IPS DF 6.9 (cell line): ENCODE measurements at regions not wholly inside any gene's neighbourhood (a gene's known extent, or its start where the extent isn't known, plus 50 kb on each side); places are given as distances from the start of the nearest gene placed in this dataset.

Experiments
- DNase-seq: peaks from one replicate; pipeline ENCODE4 v3.0.0-alpha.2; 2013; ENCODE audit warnings: low read depth, low spot score
- H3K27ac ChIP-seq: one replicate; pipeline ENCODE4 v1.5.1; 2013; ENCODE audit warnings: low read length, control low read depth
- H3K27me3 ChIP-seq: 2 replicates; pipeline ENCODE4 v1.6.1; 2013; ENCODE audit warnings: mild to moderate bottlenecking, low read length; ENCODE audit not compliant: control insufficient read depth, insufficient read depth
- H3K36me3 ChIP-seq: 2 replicates; pipeline ENCODE4 v1.6.1; 2013; ENCODE audit warnings: low read length; ENCODE audit not compliant: control insufficient read depth, insufficient read depth
- H3K4me1 ChIP-seq: 2 replicates; pipeline ENCODE4 v1.6.1; 2013; ENCODE audit warnings: low read length; ENCODE audit not compliant: control insufficient read depth, insufficient read depth
- H3K4me3 ChIP-seq: 2 replicates; pipeline ENCODE4 v1.5.1; 2013; ENCODE audit warnings: mild to moderate bottlenecking, low read length
- H3K9me3 ChIP-seq: 2 replicates; pipeline ENCODE4 v1.6.1; 2013; ENCODE audit warnings: low read length, inconsistent platforms; ENCODE audit not compliant: control insufficient read depth, insufficient read depth
- WGBS: extraction: QIAGEN DNeasy Blood & Tissue Kit; methylation state at CpG from one replicate; pipeline ENCODE4 v1.1.7; 2013; ENCODE audit warnings: mixed read lengths, missing lambda C conversion rate; ENCODE audit not compliant: insufficient read length, insufficient coverage; 5-methylcytosine and 5-hydroxymethylcytosine counted together

DNA sequence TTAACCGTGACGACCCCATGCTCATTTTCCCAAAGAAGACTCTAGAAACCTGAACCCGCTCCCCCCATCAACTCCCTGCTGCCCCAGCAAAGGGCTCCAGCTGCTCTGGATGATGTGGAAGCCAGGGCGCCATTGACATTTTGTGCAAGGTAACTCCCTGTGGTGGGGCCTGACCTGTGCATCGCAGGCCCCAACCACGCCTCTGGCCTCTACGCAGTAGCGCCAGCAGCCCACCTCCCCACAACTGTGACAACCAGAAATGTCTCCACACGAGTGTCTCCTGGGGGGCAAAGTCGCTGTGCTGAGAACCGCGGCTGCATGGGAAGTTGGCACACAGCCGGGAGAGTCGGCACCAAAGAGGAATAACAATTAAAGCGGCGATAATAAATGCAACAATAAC lies 86.9 kb upstream of the PRR5 start:
- Histone ChIP-seq H3K36me3 (no peaks in the 10 kb centered on the region), H3K27me3 (no peaks in the 10 kb centered on the region), H3K4me1 (peaks cover 2% of the 10 kb centered on the region), H3K4me3 (no peak overlapping the region), H3K27ac (no peak overlapping the region), H3K9me3 (no peaks in the 10 kb centered on the region; the same call in 1 of the 2 replicates)
- WGBS = no CpG with 5 or more reads among the region's 16 CpGs
- no peak for DNase-seq

DNA sequence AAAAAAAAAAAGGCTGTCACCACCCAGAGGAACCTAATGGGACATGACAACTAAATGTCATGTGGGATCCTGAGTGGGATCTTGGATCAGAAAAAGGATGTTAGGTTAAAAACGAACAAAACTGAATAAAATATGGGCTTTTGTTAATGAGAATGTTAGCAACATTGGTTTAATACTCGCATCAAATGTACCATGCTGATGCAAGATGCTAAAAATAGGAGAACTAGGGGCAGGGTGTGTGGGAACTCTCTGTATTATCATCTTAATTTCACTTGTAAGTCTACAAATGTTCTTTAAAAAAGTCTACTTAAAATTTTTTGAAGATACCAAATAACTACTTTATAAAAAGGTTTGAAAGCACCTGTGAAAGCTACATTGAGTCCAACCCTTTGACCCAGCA lies 88.8 kb upstream of the PRR5 start:
- no CpG with 5 or more reads among the region's 2 CpGs for WGBS
- Histone ChIP-seq H3K36me3 (no peaks in the 10 kb centered on the region), H3K27ac (no peak overlapping the region), H3K4me1 (peaks cover 2% of the 10 kb centered on the region; the same call in 1 of the 2 replicates), H3K9me3 (no peaks in the 10 kb centered on the region; the same call in 1 of the 2 replicates), H3K4me3 (no peak overlapping the region), H3K27me3 (no peaks in the 10 kb centered on the region)
- DNase-seq = no peak

DNA sequence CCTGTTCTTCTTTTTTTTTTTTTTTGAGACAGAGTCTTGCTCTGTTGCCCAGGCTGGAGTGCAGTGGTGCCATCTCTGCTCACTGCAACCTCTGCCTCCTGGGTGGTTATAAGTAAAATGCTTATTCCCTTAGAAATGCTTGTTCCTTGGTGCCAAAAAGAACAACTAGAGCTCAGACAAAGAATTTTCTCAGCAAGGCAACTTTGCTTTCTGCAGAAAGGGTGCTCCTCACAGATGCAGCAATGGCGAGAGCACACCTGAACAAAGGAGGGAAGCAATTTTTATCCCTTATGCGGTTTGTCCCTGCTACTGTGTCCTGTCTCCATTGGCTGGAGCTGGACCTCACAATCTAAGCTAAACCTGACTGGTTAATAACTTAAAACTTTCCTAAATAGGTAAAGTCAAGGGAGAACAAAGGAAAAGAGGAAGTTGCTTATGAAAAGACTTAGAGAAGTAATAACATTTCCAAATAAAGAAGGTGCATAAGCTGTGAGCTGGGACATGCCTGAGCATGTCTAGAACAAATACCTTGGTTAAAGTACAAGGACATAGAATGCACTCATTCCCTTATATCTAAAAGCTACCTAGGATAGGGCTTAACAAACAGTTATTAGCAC lies 90.0 kb upstream of the PRR5 start:
- Histone ChIP-seq H3K27ac (no peak overlapping the region), H3K4me1 (peaks cover 2% of the 10 kb centered on the region; the same call in 1 of the 2 replicates), H3K36me3 (no peaks in the 10 kb centered on the region), H3K9me3 (no peaks in the 10 kb centered on the region; the same call in 1 of the 2 replicates), H3K4me3 (no peak overlapping the region), H3K27me3 (no peaks in the 10 kb centered on the region)
- no peak for DNase-seq
- WGBS = no CpG with 5 or more reads among the region's 2 CpGs

DNA sequence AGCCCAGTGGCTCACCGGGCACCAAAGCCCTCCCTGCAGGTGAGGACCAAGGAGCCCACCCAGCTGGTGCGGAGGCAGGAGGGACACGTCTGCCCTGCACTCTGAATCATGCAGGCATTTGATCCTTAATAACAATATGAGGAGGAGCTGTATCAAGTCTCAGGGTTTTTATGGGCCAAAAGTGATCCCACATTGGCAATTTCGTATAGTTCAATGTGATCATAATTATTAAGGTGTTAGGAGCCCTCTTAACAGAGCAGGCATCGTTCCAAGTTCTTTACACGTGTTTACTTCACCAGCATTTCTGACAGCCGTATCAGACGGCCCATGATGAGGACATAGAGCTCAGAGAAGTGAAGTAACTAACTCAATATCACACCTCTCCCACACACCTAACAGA lies 91.9 kb upstream of the PRR5 start:
- Histone ChIP-seq H3K27ac (no peak overlapping the region), H3K9me3 (no peaks in the 10 kb centered on the region; the same call in 1 of the 2 replicates)
- DNase-seq = no peak

DNA sequence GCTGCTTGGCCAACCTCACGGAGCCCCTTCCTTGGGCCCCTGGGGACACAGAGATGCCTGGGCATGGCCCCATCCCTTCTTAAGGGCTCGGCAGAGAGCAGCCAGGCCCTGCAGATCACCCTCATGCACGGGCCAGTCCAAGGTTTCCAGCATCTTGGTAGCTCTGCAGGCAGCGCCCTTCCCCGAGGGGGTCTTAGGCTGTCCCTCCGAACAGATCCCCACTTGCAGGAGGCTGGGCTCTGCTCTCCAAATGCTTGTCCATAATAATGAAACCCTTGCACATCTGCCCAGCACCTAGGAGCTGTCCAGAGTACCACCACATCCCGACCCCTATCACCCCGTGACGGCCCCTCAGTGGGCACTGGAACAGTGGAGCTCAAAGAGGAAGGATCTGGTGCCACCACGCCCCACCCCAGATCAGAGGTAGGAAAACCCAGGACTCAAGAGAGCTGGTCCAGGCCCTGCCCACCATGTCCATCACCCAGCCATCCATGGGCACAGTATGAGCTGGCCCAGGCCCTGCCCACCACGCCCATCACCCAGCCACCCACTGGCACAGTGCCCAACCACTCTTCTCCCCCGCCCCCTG lies 92.5 kb upstream of the PRR5 start:
- Histone ChIP-seq H3K27ac (no peak overlapping the region), H3K4me1 (peaks cover 2% of the 10 kb centered on the region; the same call in 1 of the 2 replicates), H3K27me3 (no peaks in the 10 kb centered on the region), H3K9me3 (no peaks in the 10 kb centered on the region; the same call in 1 of the 2 replicates), H3K4me3 (no peak overlapping the region), H3K36me3 (no peaks in the 10 kb centered on the region)
- DNase-seq = no peak
- WGBS = no CpG with 5 or more reads among the region's 12 CpGs

More for the DNA sequence above, 91.9 kb upstream of the PRR5 start:
- H3K36me3 ChIP-seq = no peaks in the 10 kb centered on the region
- WGBS = no CpG with 5 or more reads among the region's 8 CpGs
- H3K4me1 ChIP-seq = peaks cover 2% of the 10 kb centered on the region; the same call in 1 of the 2 replicates
- H3K4me3 ChIP-seq = no peak overlapping the region
- no peaks in the 10 kb centered on the region for H3K27me3 ChIP-seq

DNA sequence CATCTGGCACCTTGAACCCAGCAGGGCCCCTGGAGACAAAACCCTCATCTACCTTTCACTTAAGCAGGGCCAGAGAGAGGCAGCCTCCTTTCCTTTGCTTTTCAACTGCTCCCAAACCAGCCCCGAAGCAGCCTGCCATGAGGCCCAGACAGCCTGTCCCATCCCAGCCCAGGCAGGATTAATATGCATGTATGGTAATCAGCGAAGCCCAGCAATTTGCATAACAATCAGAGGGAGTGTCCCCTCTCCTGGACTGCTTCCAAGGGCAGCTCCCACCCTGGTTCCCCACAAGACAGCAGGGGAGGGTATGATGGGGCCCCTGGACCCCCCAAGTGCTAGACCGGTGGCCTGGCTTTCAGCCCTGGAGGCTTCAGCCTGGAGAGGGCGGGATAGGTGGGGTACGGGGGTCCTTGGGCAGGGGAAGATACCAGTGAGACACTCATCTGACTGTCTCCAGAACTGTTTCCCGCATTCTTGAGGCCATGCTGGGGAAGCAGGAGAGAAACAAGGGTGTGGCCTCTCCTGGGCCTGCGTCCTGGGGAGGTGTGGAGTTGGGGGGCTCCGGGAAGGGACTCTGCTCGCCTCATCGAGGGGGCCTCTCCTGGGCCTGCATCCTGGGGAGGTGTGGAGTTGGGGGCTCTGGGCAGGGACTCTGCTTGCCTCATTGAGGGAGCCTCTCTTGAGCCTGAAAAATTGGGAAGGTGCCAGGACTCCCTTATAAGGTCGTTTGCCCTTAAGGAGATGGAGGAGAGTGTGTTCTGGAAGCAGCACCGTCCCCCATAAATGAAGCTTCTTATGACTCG lies 93.2 kb upstream of the PRR5 start:
- no peak for DNase-seq
- peaks cover 2% of the 10 kb centered on the region; the same call in 1 of the 2 replicates for H3K4me1 ChIP-seq
- H3K9me3 ChIP-seq = no peaks in the 10 kb centered on the region; the same call in 1 of the 2 replicates
- H3K36me3 ChIP-seq = no peaks in the 10 kb centered on the region
- no peaks in the 10 kb centered on the region for H3K27me3 ChIP-seq
- H3K27ac ChIP-seq = no peak overlapping the region
- H3K4me3 ChIP-seq = no peak overlapping the region
- no CpG with 5 or more reads among the region's 13 CpGs for WGBS

DNA sequence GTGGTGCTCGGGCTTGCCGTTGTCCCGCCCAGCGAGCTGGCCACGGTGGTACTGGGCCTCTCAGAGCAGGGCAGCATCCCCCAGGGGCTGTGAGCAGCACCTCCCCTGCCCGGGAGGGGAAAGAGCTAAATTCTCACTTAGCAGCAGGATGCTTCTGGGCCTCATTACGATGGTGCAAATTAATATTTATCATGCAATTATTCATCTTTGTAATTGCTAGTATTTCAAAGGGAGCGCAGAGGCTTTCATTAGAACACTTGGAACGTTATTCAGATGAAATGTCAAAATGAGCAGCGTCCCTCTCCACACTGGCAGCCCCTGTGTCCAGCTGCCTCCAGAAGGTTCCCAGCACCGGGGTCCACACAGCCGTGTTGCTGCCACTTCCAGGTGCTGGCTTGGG lies 95.9 kb upstream of the PRR5 start:
- H3K27me3 ChIP-seq = no peaks in the 10 kb centered on the region
- no peaks in the 10 kb centered on the region for H3K9me3 ChIP-seq
- H3K4me1 ChIP-seq = peaks cover 2% of the 10 kb centered on the region; the same call in 1 of the 2 replicates
- H3K27ac ChIP-seq = no peak overlapping the region
- WGBS = no CpG with 5 or more reads among the region's 12 CpGs
- H3K4me3 ChIP-seq = no peak overlapping the region
- H3K36me3 ChIP-seq = no peaks in the 10 kb centered on the region
- DNase-seq = no peak

DNA sequence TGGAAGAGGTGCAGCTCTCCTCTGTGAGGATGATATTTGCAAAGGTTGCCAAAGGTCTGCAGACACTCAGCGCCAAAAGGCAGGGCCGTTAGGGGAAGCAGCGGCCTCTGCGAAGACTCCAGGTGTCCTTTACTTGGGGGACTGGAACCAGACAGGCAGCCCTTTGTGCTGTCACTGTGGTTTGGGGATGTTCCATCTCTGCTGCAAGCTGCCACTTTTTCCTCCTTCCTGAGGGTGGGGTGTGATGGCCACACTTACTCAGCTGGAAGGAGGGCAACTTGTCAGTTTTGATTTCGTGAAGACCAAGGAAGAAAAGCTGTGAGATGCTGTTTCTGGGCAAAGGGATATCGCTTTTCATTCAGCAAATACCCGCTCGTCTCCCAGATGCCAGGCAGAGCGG lies 96.5 kb upstream of the PRR5 start:
- no peak overlapping the region for H3K27ac ChIP-seq
- no CpG with 5 or more reads among the region's 9 CpGs for WGBS
- no peaks in the 10 kb centered on the region for H3K27me3 ChIP-seq
- H3K4me3 ChIP-seq = no peak overlapping the region
- H3K9me3 ChIP-seq = no peaks in the 10 kb centered on the region
- no peaks in the 10 kb centered on the region for H3K36me3 ChIP-seq
- no peak for DNase-seq
- peaks cover 2% of the 10 kb centered on the region; the same call in 1 of the 2 replicates for H3K4me1 ChIP-seq

DNA sequence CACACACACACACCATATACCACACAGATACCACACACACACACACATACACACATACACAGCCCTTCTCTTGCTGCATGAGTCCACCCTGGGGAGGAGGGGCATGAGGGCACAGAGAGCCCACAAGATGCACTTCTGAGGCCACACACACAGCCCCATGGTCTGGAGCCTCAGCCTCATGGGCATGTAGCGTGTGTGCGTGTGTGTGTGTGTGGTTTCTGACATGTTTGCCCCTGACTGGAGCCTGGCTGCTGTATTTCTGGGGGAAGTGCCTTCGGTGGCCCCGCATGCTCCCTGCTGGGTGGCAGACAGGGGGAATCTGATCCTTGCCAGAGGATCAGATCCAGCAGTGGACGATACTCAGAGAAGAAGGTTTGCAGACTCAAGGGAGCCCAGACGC lies 97.0 kb upstream of the PRR5 start:
- no CpG with 5 or more reads among the region's 6 CpGs for WGBS
- DNase-seq = no peak
- no peak overlapping the region for H3K4me3 ChIP-seq
- no peaks in the 10 kb centered on the region for H3K36me3 ChIP-seq
- H3K9me3 ChIP-seq = no peaks in the 10 kb centered on the region
- H3K4me1 ChIP-seq = peaks cover 2% of the 10 kb centered on the region; the same call in 1 of the 2 replicates
- no peak overlapping the region for H3K27ac ChIP-seq
- no peaks in the 10 kb centered on the region for H3K27me3 ChIP-seq

DNA sequence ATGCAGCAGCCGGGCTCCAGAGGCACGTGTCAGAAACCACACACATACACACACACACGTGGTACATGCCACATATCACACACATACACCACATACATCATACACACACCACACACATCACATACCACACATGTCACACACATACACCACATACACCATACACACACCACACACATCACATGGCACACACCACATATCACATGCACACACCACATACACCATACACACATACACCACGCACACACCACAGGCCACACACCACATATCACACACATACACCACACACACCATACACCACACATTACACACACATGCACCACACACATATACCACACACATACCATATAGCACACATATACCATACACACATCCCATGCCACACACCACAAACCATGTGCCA lies 97.5 kb upstream of the PRR5 start:
- peaks cover 2% of the 10 kb centered on the region; the same call in 1 of the 2 replicates for H3K4me1 ChIP-seq

More for the DNA sequence above, 97.5 kb upstream of the PRR5 start:
- no peak for DNase-seq
- Histone ChIP-seq H3K27me3 (no peaks in the 10 kb centered on the region), H3K9me3 (no peaks in the 10 kb centered on the region), H3K4me3 (no peak overlapping the region), H3K36me3 (no peaks in the 10 kb centered on the region), H3K27ac (no peak overlapping the region)
- WGBS = 100% methylated on average over 1 of the region's 4 CpGs
